Suppressor macrophage treated with lipopolysaccharide for 4 hours (primary cell): ENCODE measurements at regions not wholly inside any gene's neighbourhood (a gene's known extent, or its start where the extent isn't known, plus 50 kb on each side); places are given as distances from the start of the nearest gene placed in this dataset.

Experiments
- DNase-seq: peaks from one replicate; pipeline ENCODE4 v3.0.0-alpha.2; 2020

- DNase-seq, result no peak
Observed at GRCh38 chr17:52828621-52829020, 670.1 kb upstream of the CA10 start.

- DNase-seq, result no peak
Observed at GRCh38 chr17:52827526-52827925, 669.0 kb upstream of the CA10 start.

- no peak for DNase-seq
Observed at GRCh38 chr17:52824542-52824941, 666.0 kb upstream of the CA10 start.

- no peak for DNase-seq
Observed at GRCh38 chr17:52823155-52823554, 664.6 kb upstream of the CA10 start.

GRCh38 chr17:52790359-52790955 is 631.9 kb upstream of the CA10 start:
- DNase-seq, result no peak

- no peak for DNase-seq
Observed at GRCh38 chr17:52789829-52790228, 631.3 kb upstream of the CA10 start.

- no peak for DNase-seq
Observed at GRCh38 chr17:52776234-52776633, 617.7 kb upstream of the CA10 start.

GRCh38 chr17:52762794-52763167 is 604.3 kb upstream of the CA10 start:
- no peak for DNase-seq

GRCh38 chr17:52762147-52762793 is 603.8 kb upstream of the CA10 start:
- no peak for DNase-seq

GRCh38 chr17:52759864-52760263 is 601.4 kb upstream of the CA10 start:
- no peak for DNase-seq

GRCh38 chr17:52758481-52758880 is 600.0 kb upstream of the CA10 start:
- DNase-seq, result no peak

GRCh38 chr17:52756746-52757145 is 598.2 kb upstream of the CA10 start:
- no peak for DNase-seq

GRCh38 chr17:52754838-52755237 is 596.3 kb upstream of the CA10 start:
- no peak for DNase-seq

- no peak for DNase-seq
Observed at GRCh38 chr17:52751051-52751450, 592.5 kb upstream of the CA10 start.

- DNase-seq, result no peak
Observed at GRCh38 chr17:52744179-52744578, 585.7 kb upstream of the CA10 start.

- no peak for DNase-seq
Observed at GRCh38 chr17:52740006-52740405, 581.5 kb upstream of the CA10 start.

- no peak for DNase-seq
Observed at GRCh38 chr17:52738791-52739190, 580.3 kb upstream of the CA10 start.

- no peak for DNase-seq
Observed at GRCh38 chr17:52737071-52737470, 578.6 kb upstream of the CA10 start.

GRCh38 chr17:52732841-52733240 is 574.3 kb upstream of the CA10 start:
- no peak for DNase-seq

- no peak for DNase-seq
Observed at GRCh38 chr17:52724578-52724977, 566.1 kb upstream of the CA10 start.

GRCh38 chr17:52721910-52722309 is 563.4 kb upstream of the CA10 start:
- DNase-seq, result no peak

- no peak for DNase-seq
Observed at GRCh38 chr17:52710363-52710901, 551.9 kb upstream of the CA10 start.

GRCh38 chr17:52709724-52710123 is 551.2 kb upstream of the CA10 start:
- no peak for DNase-seq

- DNase-seq, result no peak
Observed at GRCh38 chr17:52696362-52696761, 537.8 kb upstream of the CA10 start.

GRCh38 chr17:52686140-52686539 is 527.6 kb upstream of the CA10 start:
- DNase-seq, result no peak
